DOHH2 (cell line): ENCODE measurements at regions not wholly inside any gene's neighbourhood (a gene's known extent, or its start where the extent isn't known, plus 50 kb on each side); places are given as distances from the start of the nearest gene placed in this dataset.

Source experiments
- H3F3A ChIP-seq: fragments of 200-600 bp; sonication (generic), shearing (Covaris generic); 2 replicates; pipeline ENCODE4 v1.6.0; 2016; ENCODE audit warnings: antibody characterized with exemption, mild to moderate bottlenecking; ENCODE audit not compliant: control insufficient read depth, insufficient read depth
- H3K27ac ChIP-seq: fragments of 200-600 bp; sonication (generic); 2 replicates; pipeline ENCODE4 v1.5.1; 2014; ENCODE audit warnings: low read depth, mild to moderate bottlenecking, low read length, moderate library complexity
- H3K27me3 ChIP-seq: fragments of 200-600 bp; sonication (generic); 2 replicates; pipeline ENCODE4 v1.6.1; 2014; ENCODE audit warnings: mild to moderate bottlenecking, low read length, mixed read lengths; ENCODE audit not compliant: control insufficient read depth
- H3K36me3 ChIP-seq: fragments of 200-600 bp; sonication (generic); 2 replicates; pipeline ENCODE4 v1.6.1; 2014; ENCODE audit warnings: mild to moderate bottlenecking, low read length, moderate library complexity, mixed read lengths; ENCODE audit not compliant: control insufficient read depth
- H3K4me1 ChIP-seq: fragments of 200-600 bp; sonication (generic); 2 replicates; pipeline ENCODE4 v1.6.1; 2014; ENCODE audit warnings: mild to moderate bottlenecking, low read length, mixed read lengths; ENCODE audit not compliant: control insufficient read depth
- H3K4me2 ChIP-seq: fragments of 200-600 bp; sonication (generic); 2 replicates; pipeline ENCODE4 v1.6.0; 2014; ENCODE audit warnings: mild to moderate bottlenecking, low read length, moderate library complexity
- H3K4me3 ChIP-seq: fragments of 200-600 bp; sonication (generic); 2 replicates; pipeline ENCODE4 v1.5.1; 2014; ENCODE audit warnings: mild to moderate bottlenecking, low read length, mixed read lengths
- H3K79me2 ChIP-seq: fragments of 200-600 bp; sonication (generic); 2 replicates; pipeline ENCODE4 v1.6.1; 2014; ENCODE audit warnings: mild to moderate bottlenecking, low read length, mixed read lengths; ENCODE audit not compliant: control insufficient read depth
- H3K9me2 ChIP-seq: fragments of 200-600 bp; sonication (generic); replicated peaks from 2 replicates; pipeline ENCODE4 v1.6.1; 2014; ENCODE audit warnings: mild to moderate bottlenecking, low read length, mixed read lengths; ENCODE audit not compliant: control insufficient read depth
- H3K9me3 ChIP-seq: fragments of 200-600 bp; sonication (generic); 2 replicates; pipeline ENCODE4 v1.6.1; 2014; ENCODE audit warnings: antibody characterized with exemption, low read length, mixed read lengths; ENCODE audit not compliant: control insufficient read depth, insufficient read depth
- H4K20me1 ChIP-seq: fragments of 200-600 bp; sonication (generic); 2 replicates; pipeline ENCODE4 v1.6.0; 2014; ENCODE audit warnings: low read depth, mild to moderate bottlenecking, antibody characterized with exemption, low read length, moderate library complexity; ENCODE audit not compliant: control insufficient read depth, insufficient read depth
- CTCF ChIP-seq: fragments of 200-600 bp; sonication (generic); IDR thresholded peaks from one replicate; pipeline ENCODE4 v1.5.1; 2014; ENCODE audit warnings: antibody characterized with exemption, mild to moderate bottlenecking, low read depth, low read length; ENCODE audit not compliant: poor library complexity, severe bottlenecking
- EZH2phosphoT487 ChIP-seq: fragments of 200-600 bp; sonication (generic); IDR thresholded peaks from 2 replicates; pipeline ENCODE4 v1.6.1; 2017; ENCODE audit warnings: borderline replicate concordance, mild to moderate bottlenecking, antibody characterized with exemption, low read length, moderate library complexity, mixed read lengths

- Histone ChIP-seq H3K27ac (no peak overlapping the region), H3F3A (no peaks in the 10 kb centered on the region), H3K4me2 (no peak overlapping the region), H3K9me2 (no peaks in the 10 kb centered on the region), H3K79me2 (no peaks in the 10 kb centered on the region), H3K4me1 (no peaks in the 10 kb centered on the region), H3K4me3 (no peak overlapping the region), H3K9me3 (no peaks in the 10 kb centered on the region), H3K36me3 (no peaks in the 10 kb centered on the region), H3K27me3 (no peaks in the 10 kb centered on the region), H4K20me1 (no peaks in the 10 kb centered on the region)
- TF ChIP-seq EZH2phosphoT487 (no peak), CTCF (no peak)
Observed at GRCh38 chr5:166341740-166342337, 1949.6 kb upstream of the WWC1 start.

- Histone ChIP-seq H3K36me3 (no peaks in the 10 kb centered on the region), H3K9me2 (no peaks in the 10 kb centered on the region), H3K27me3 (no peaks in the 10 kb centered on the region), H3K79me2 (no peaks in the 10 kb centered on the region), H3K4me3 (no peak overlapping the region), H3K27ac (no peak overlapping the region), H3K4me1 (no peaks in the 10 kb centered on the region), H3K4me2 (no peak overlapping the region), H3F3A (no peaks in the 10 kb centered on the region), H4K20me1 (no peaks in the 10 kb centered on the region), H3K9me3 (no peaks in the 10 kb centered on the region)
- TF ChIP-seq EZH2phosphoT487: no peak
- no peak for TF ChIP-seq CTCF
Observed at GRCh38 chr5:166342402-166342801, 1949.0 kb upstream of the WWC1 start.

- Histone ChIP-seq H3F3A (no peaks in the 10 kb centered on the region), H3K9me2 (no peaks in the 10 kb centered on the region), H3K79me2 (no peaks in the 10 kb centered on the region), H4K20me1 (no peaks in the 10 kb centered on the region), H3K27me3 (no peaks in the 10 kb centered on the region), H3K36me3 (no peaks in the 10 kb centered on the region), H3K4me3 (no peak overlapping the region), H3K4me1 (no peaks in the 10 kb centered on the region), H3K4me2 (no peak overlapping the region), H3K27ac (no peak overlapping the region), H3K9me3 (no peaks in the 10 kb centered on the region)
- TF ChIP-seq CTCF: no peak
Observed at GRCh38 chr5:166346726-166347374, 1944.6 kb upstream of the WWC1 start.
